ENCODE measurements at regions not wholly inside any gene's neighbourhood (a gene's known extent, or its start where the extent isn't known, plus 50 kb on each side); places are given as distances from the start of the nearest gene placed in this dataset.
"Not testable (repeated sequence)": the region's sequence is repeated elsewhere in the genome, so short reads cannot be mapped to it uniquely, and the experiment has no call there.

- H3K4me3 ChIP-seq (ENCODE audit: control insufficient read depth, low read depth, low read length), result no peak overlapping the region
- TF ChIP-seq CTCF (IDR thresholded peaks at IDR 0.05; ENCODE audit: control insufficient read depth, insufficient read depth, low read depth, low read length, missing control alignments), result no peak
- no peak for DNase-seq (ENCODE audit: low read depth)
These were observed 173.4 kb downstream of the TOMM20 start for GRCh38 chr1:234955107-234955731.

- no peak overlapping the region for H3K4me3 ChIP-seq (ENCODE audit: control insufficient read depth, low read depth, low read length)
- TF ChIP-seq CTCF (IDR thresholded peaks at IDR 0.05; ENCODE audit: control insufficient read depth, insufficient read depth, low read depth, low read length, missing control alignments), result no peak
- DNase-seq (ENCODE audit: low read depth), result no peak
These were observed 174.0 kb downstream of the TOMM20 start for GRCh38 chr1:234954613-234955012.

- DNase-seq (ENCODE audit: low read depth), result no peak
- no peak for TF ChIP-seq CTCF (IDR thresholded peaks at IDR 0.05; ENCODE audit: control insufficient read depth, insufficient read depth, low read depth, low read length, missing control alignments)
- H3K4me3 ChIP-seq (ENCODE audit: control insufficient read depth, low read depth, low read length), result no peak overlapping the region
These were observed 174.8 kb downstream of the TOMM20 start for GRCh38 chr1:234953655-234954405.

GRCh38 chr1:234950598-234950997, 178.0 kb downstream of the TOMM20 start:
- DNase-seq (ENCODE audit: low read depth), result no peak

GRCh38 chr1:234949528-234949927, 179.1 kb downstream of the TOMM20 start:
- DNase-seq (ENCODE audit: low read depth); H3K4me3 ChIP-seq (ENCODE audit: control insufficient read depth, low read depth, low read length): not testable (repeated sequence)

More at GRCh38 chr1:234950598-234950997, 178.0 kb downstream of the TOMM20 start:
- H3K4me3 ChIP-seq (ENCODE audit: control insufficient read depth, low read depth, low read length), result no peak overlapping the region
- no peak for TF ChIP-seq CTCF (IDR thresholded peaks at IDR 0.05; ENCODE audit: control insufficient read depth, insufficient read depth, low read depth, low read length, missing control alignments)

GRCh38 chr1:234944439-234945344, 183.9 kb downstream of the TOMM20 start:
- DNase-seq (ENCODE audit: low read depth), result no peak
- no peak overlapping the region for H3K4me3 ChIP-seq (ENCODE audit: control insufficient read depth, low read depth, low read length)
- no peak for TF ChIP-seq CTCF (IDR thresholded peaks at IDR 0.05; ENCODE audit: control insufficient read depth, insufficient read depth, low read depth, low read length, missing control alignments)
